ENCODE measurements at regions not wholly inside any gene's neighbourhood (a gene's known extent, or its start where the extent isn't known, plus 50 kb on each side); places are given as distances from the start of the nearest gene placed in this dataset.
A peak's percentile ranks its signal among the peaks of the same experiment; 100 is the strongest.

GRCh38 chr13:33520468-33520839 lies 234.9 kb upstream of the STARD13 start:
- no peak for DNase-seq

- no peak for DNase-seq
Measured at GRCh38 chr13:33524086-33524485, 238.5 kb upstream of the STARD13 start.

GRCh38 chr13:33525763-33526162 lies 240.2 kb upstream of the STARD13 start:
- no peak for DNase-seq

GRCh38 chr13:33526718-33527117 lies 241.2 kb upstream of the STARD13 start:
- DNase-seq = no peak

GRCh38 chr13:33528896-33529295 lies 243.3 kb upstream of the STARD13 start:
- DNase-seq = no peak

GRCh38 chr13:33531484-33531883 lies 245.9 kb upstream of the STARD13 start:
- no peak for DNase-seq

- DNase-seq = no peak
Measured at GRCh38 chr13:33535061-33535460, 249.5 kb upstream of the STARD13 start.

GRCh38 chr13:33536601-33537000 lies 251.0 kb upstream of the STARD13 start:
- no peak for DNase-seq

- no peak for DNase-seq
Measured at GRCh38 chr13:33537026-33537425, 251.5 kb upstream of the STARD13 start.

GRCh38 chr13:33537676-33538075 lies 252.1 kb upstream of the STARD13 start:
- no peak for DNase-seq

- DNase-seq = no peak
Measured at GRCh38 chr13:33541456-33541855, 255.9 kb upstream of the STARD13 start.

GRCh38 chr13:33541962-33542308 lies 256.4 kb upstream of the STARD13 start:
- DNase-seq = no peak

GRCh38 chr13:33542309-33543088 lies 256.9 kb upstream of the STARD13 start:
- DNase-seq = peak; percentile 100

- no peak for DNase-seq
Measured at GRCh38 chr13:33543089-33543459, 257.5 kb upstream of the STARD13 start.

GRCh38 chr13:33543631-33544265 lies 258.2 kb upstream of the STARD13 start:
- no peak for DNase-seq

GRCh38 chr13:33544308-33544707 lies 258.8 kb upstream of the STARD13 start:
- no peak for DNase-seq

GRCh38 chr13:33545492-33545891 lies 259.9 kb upstream of the STARD13 start:
- DNase-seq = no peak

GRCh38 chr13:33547035-33547434 lies 261.5 kb upstream of the STARD13 start:
- DNase-seq = no peak

GRCh38 chr13:33548069-33548468 lies 262.5 kb upstream of the STARD13 start:
- DNase-seq = peak; percentile 89

GRCh38 chr13:33550276-33550675 lies 264.7 kb upstream of the STARD13 start:
- no peak for DNase-seq

- peak; percentile 63 for DNase-seq
Measured at GRCh38 chr13:33550885-33551284, 265.3 kb upstream of the STARD13 start.

- DNase-seq = no peak
Measured at GRCh38 chr13:33554919-33555791, 262.8 kb upstream of the RFC3 start.

GRCh38 chr13:33556828-33557227 lies 261.1 kb upstream of the RFC3 start:
- DNase-seq = no peak

GRCh38 chr13:33560726-33561125 lies 257.2 kb upstream of the RFC3 start:
- DNase-seq = no peak
